ENCODE measurements at regions not wholly inside any gene's neighbourhood (a gene's known extent, or its start where the extent isn't known, plus 50 kb on each side); places are given as distances from the start of the nearest gene placed in this dataset.

GRCh38 chr5:124692950-124693349 lies 53.5 kb downstream of the ZNF608 start:
- DNase-seq (ENCODE audit: low read depth), result no peak

GRCh38 chr5:124692324-124692723 lies 54.1 kb downstream of the ZNF608 start:
- DNase-seq (ENCODE audit: low read depth), result peak; percentile 59

GRCh38 chr5:124689653-124690052 lies 56.8 kb downstream of the ZNF608 start:
- DNase-seq (ENCODE audit: low read depth), result no peak

GRCh38 chr5:124686239-124687004 lies 60.0 kb downstream of the ZNF608 start:
- no peak for DNase-seq (ENCODE audit: low read depth)

- no peak for DNase-seq (ENCODE audit: low read depth)
Measured at GRCh38 chr5:124685404-124685930, 61.0 kb downstream of the ZNF608 start.

GRCh38 chr5:124683917-124684555 lies 62.4 kb downstream of the ZNF608 start:
- no peak for DNase-seq (ENCODE audit: low read depth)

- no peak for DNase-seq (ENCODE audit: low read depth)
Measured at GRCh38 chr5:124679578-124680199, 66.8 kb downstream of the ZNF608 start.

GRCh38 chr5:124678922-124679519 lies 67.4 kb downstream of the ZNF608 start:
- DNase-seq (ENCODE audit: low read depth), result no peak

GRCh38 chr5:124678468-124678867 lies 68.0 kb downstream of the ZNF608 start:
- peak; percentile 38 for DNase-seq (ENCODE audit: low read depth)

- peak; percentile 46 for DNase-seq (ENCODE audit: low read depth)
Measured at GRCh38 chr5:124677374-124678351, 68.8 kb downstream of the ZNF608 start.

GRCh38 chr5:124675931-124676846 lies 70.2 kb downstream of the ZNF608 start:
- DNase-seq (ENCODE audit: low read depth), result no peak

GRCh38 chr5:124671193-124671592 lies 75.2 kb downstream of the ZNF608 start:
- no peak for DNase-seq (ENCODE audit: low read depth)

GRCh38 chr5:124670722-124671184 lies 75.7 kb downstream of the ZNF608 start:
- DNase-seq (ENCODE audit: low read depth), result no peak

- peak; percentile 85 for DNase-seq (ENCODE audit: low read depth)
Measured at GRCh38 chr5:124669956-124670721, 76.3 kb downstream of the ZNF608 start.

GRCh38 chr5:124669300-124669648 lies 77.2 kb downstream of the ZNF608 start:
- DNase-seq (ENCODE audit: low read depth), result no peak

GRCh38 chr5:124668353-124669299 lies 77.8 kb downstream of the ZNF608 start:
- DNase-seq (ENCODE audit: low read depth), result peak; percentile 55

GRCh38 chr5:124665625-124666024 lies 80.8 kb downstream of the ZNF608 start:
- no peak for DNase-seq (ENCODE audit: low read depth)

GRCh38 chr5:124665035-124665434 lies 81.4 kb downstream of the ZNF608 start:
- no peak for DNase-seq (ENCODE audit: low read depth)

Measured in amniotic epithelial cell (primary cell).